NCI-H2196 (cell line): ENCODE measurements at regions not wholly inside any gene's neighbourhood (a gene's known extent, or its start where the extent isn't known, plus 50 kb on each side); places are given as distances from the start of the nearest gene placed in this dataset.
"Not testable (repeated sequence)": the region's sequence is repeated elsewhere in the genome, so short reads cannot be mapped to it uniquely, and the experiment has no call there.

ENCODE experiments used
- DNase-seq: peaks from one replicate; lab custom pipeline; 2025; ENCODE audit not compliant: unreplicated experiment; lab: John Stamatoyannopoulos, UW

GRCh38 chr3:166837535-166837934, 542.6 kb downstream of the ZBBX start:
- peak; percentile 10 for DNase-seq

- no peak for DNase-seq
Observed at GRCh38 chr3:166836836-166837235, 543.3 kb downstream of the ZBBX start.

- no peak for DNase-seq
Observed at GRCh38 chr3:166829896-166830295, 550.2 kb downstream of the ZBBX start.

GRCh38 chr3:166818464-166818863, 561.6 kb downstream of the ZBBX start:
- no peak for DNase-seq

GRCh38 chr3:166817269-166817668, 562.8 kb downstream of the ZBBX start:
- not testable (repeated sequence) for DNase-seq

- no peak for DNase-seq
Observed at GRCh38 chr3:166810741-166811445, 569.2 kb downstream of the ZBBX start.

GRCh38 chr3:166809520-166809919, 570.6 kb downstream of the ZBBX start:
- no peak for DNase-seq

- DNase-seq, result no peak
Observed at GRCh38 chr3:166788936-166789335, 591.2 kb downstream of the ZBBX start.

- no peak for DNase-seq
Observed at GRCh38 chr3:166785876-166786275, 594.2 kb downstream of the ZBBX start.

GRCh38 chr3:166783206-166783605, 596.9 kb downstream of the ZBBX start:
- DNase-seq, result no peak

GRCh38 chr3:166764698-166765318, 615.3 kb downstream of the ZBBX start:
- no peak for DNase-seq

GRCh38 chr3:166759736-166760513, 620.2 kb downstream of the ZBBX start:
- no peak for DNase-seq

- no peak for DNase-seq
Observed at GRCh38 chr3:166752214-166752613, 627.9 kb downstream of the ZBBX start.

- DNase-seq, result no peak
Observed at GRCh38 chr3:166743481-166744134, 636.5 kb downstream of the ZBBX start.

- DNase-seq, result no peak
Observed at GRCh38 chr3:166734734-166735133, 645.4 kb downstream of the ZBBX start.

GRCh38 chr3:166731701-166732100, 648.4 kb downstream of the ZBBX start:
- no peak for DNase-seq

- no peak for DNase-seq
Observed at GRCh38 chr3:166721466-166721865, 658.6 kb downstream of the ZBBX start.

GRCh38 chr3:166714206-166714605, 665.9 kb downstream of the ZBBX start:
- DNase-seq, result no peak

- DNase-seq, result no peak
Observed at GRCh38 chr3:166713787-166714186, 666.3 kb downstream of the ZBBX start.

GRCh38 chr3:166706094-166706493, 674.0 kb downstream of the ZBBX start:
- no peak for DNase-seq

- no peak for DNase-seq
Observed at GRCh38 chr3:166697495-166697894, 682.6 kb downstream of the ZBBX start.

GRCh38 chr3:166696103-166696502, 684.0 kb downstream of the ZBBX start:
- no peak for DNase-seq
